K562 (cell line): ENCODE measurements at regions not wholly inside any gene's neighbourhood (a gene's known extent, or its start where the extent isn't known, plus 50 kb on each side); places are given as distances from the start of the nearest gene placed in this dataset.

Experiments used
- BRF1 ChIP-seq: IDR thresholded peaks from 3 replicates; pipeline ENCODE4 v1.6.1; 2011; ENCODE audit warnings: borderline replicate concordance, mild to moderate bottlenecking; ENCODE audit not compliant: insufficient read length; ENCODE audit errors: extremely low read depth
- CBX1 ChIP-seq: sonication (generic); IDR thresholded peaks from 2 replicates; pipeline ENCODE4 v1.6.1; 2016; ENCODE audit warnings: antibody characterized with exemption, low read depth, mild to moderate bottlenecking
- CC2D1A ChIP-seq: fragments of 450-650 bp; IDR thresholded peaks from 2 replicates; pipeline ENCODE4 v1.6.1; 2017; ENCODE audit warnings: mild to moderate bottlenecking
- FOXA1 ChIP-seq: fragments of 450-650 bp; IDR thresholded peaks from 2 replicates; pipeline ENCODE4 v1.6.1; 2016; ENCODE audit warnings: mild to moderate bottlenecking, borderline replicate concordance
- HDAC1 ChIP-seq, 2 experiments: fragments of 450-650 bp; IDR thresholded peaks; 2 replicates each; pipeline ENCODE4 v1.6.1; 2016 to 2017; ENCODE audit warnings: inconsistent platforms in 1 of 2, mild to moderate bottlenecking in 1 of 2, moderate library complexity in 1 of 2
- HDAC6 ChIP-seq: IDR thresholded peaks from 2 replicates; pipeline ENCODE4 v1.6.1; 2012; ENCODE audit warnings: low read depth, mild to moderate bottlenecking, control low read depth, inconsistent platforms, low read length, moderate library complexity
- ILF3 ChIP-seq: fragments of 450-650 bp; IDR thresholded peaks from 2 replicates; pipeline ENCODE4 v1.6.1; 2018; ENCODE audit warnings: antibody characterized with exemption, mild to moderate bottlenecking, moderate library complexity, borderline replicate concordance
- MXI1 ChIP-seq: IDR thresholded peaks from 2 replicates; pipeline ENCODE4 v1.6.1; 2011; ENCODE audit warnings: low read depth, mild to moderate bottlenecking, improper control_type of control experiment, low read length
- MYNN ChIP-seq, 2 experiments: sonication (generic); formaldehyde crosslinking in 1 of 2; IDR thresholded peaks; 2 replicates each; pipeline versions ENCODE4 v1.5.0 to v1.6.1; 2016 to 2020; ENCODE audit warnings: antibody characterized with exemption in 1 of 2, missing genetic modification reagents in 1 of 2
- NFATC3 ChIP-seq: fragments of 450-650 bp; IDR thresholded peaks from 2 replicates; pipeline ENCODE4 v1.6.1; 2017; ENCODE audit warnings: mild to moderate bottlenecking
- PCBP2 ChIP-seq: fragments of 200-400 bp; formaldehyde crosslinking; IDR thresholded peaks from 2 replicates; pipeline ENCODE4 v1.6.1; 2018; ENCODE audit warnings: low read length, low read depth, mild to moderate bottlenecking, moderate library complexity; ENCODE audit not compliant: poor library complexity, severe bottlenecking
- RFX5 ChIP-seq: IDR thresholded peaks from 2 replicates; pipeline ENCODE4 v1.6.1; 2011; ENCODE audit warnings: low read depth, mild to moderate bottlenecking, improper control_type of control experiment, low read length
- RNF2 ChIP-seq: sonication (generic); IDR thresholded peaks from 2 replicates; pipeline ENCODE4 v1.6.1; 2016
- SMARCE1 ChIP-seq: fragments of 450-650 bp; IDR thresholded peaks from 2 replicates; pipeline ENCODE4 v1.7.1; 2016; ENCODE audit warnings: mild to moderate bottlenecking
- SREBF1 ChIP-seq: fragments of 150-350 bp; IDR thresholded peaks from 2 replicates; pipeline ENCODE4 v1.6.1; 2014; ENCODE audit warnings: antibody characterized with exemption, low read depth, low read length, borderline replicate concordance
- SREBF2 ChIP-seq: sonication (generic); formaldehyde crosslinking; IDR thresholded peaks from 2 replicates; pipeline ENCODE4 v1.4.0; 2020; ENCODE audit warnings: mild to moderate bottlenecking, missing genetic modification reagents
- TARDBP ChIP-seq: fragments of 450-650 bp; IDR thresholded peaks from 2 replicates; pipeline ENCODE4 v1.6.1; 2016
- ZC3H11A ChIP-seq: IDR thresholded peaks from 2 replicates; pipeline ENCODE4 v1.6.1; 2012; ENCODE audit warnings: low read depth, low read length, improper control_type of control experiment
- ZKSCAN3 ChIP-seq: fragments of 250-450 bp; sonication (Bioruptor Pico); IDR thresholded peaks from 2 replicates; pipeline ENCODE4 v1.4.0; 2020
- ZNF133 ChIP-seq: fragments of 250-450 bp; sonication (Bioruptor Pico); IDR thresholded peaks from 2 replicates; pipeline ENCODE4 v1.4.0; 2020; ENCODE audit warnings: mild to moderate bottlenecking
- ZNF449 ChIP-seq: fragments of 250-450 bp; sonication (Bioruptor Pico); IDR thresholded peaks from 2 replicates; pipeline ENCODE4 v1.8.0; 2022; ENCODE audit warnings: moderate library complexity, mild to moderate bottlenecking, inconsistent platforms
- TF ChIP-seq, protein P1 (sequence below): sonication (generic); formaldehyde crosslinking; IDR thresholded peaks from 2 replicates; pipeline ENCODE4 v1.8.0; 2023; ENCODE audit warnings: mild to moderate bottlenecking, missing genetic modification reagents
- TF ChIP-seq, protein P2 (sequence below): sonication (generic); formaldehyde crosslinking; IDR thresholded peaks from 2 replicates; pipeline ENCODE4 v1.8.0; 2022; ENCODE audit warnings: mild to moderate bottlenecking, missing genetic modification reagents

- TF ChIP-seq ZNF133 (no peak), SREBF2 (CRISPR knock-in tag) (no peak), CC2D1A (no peak), HDAC1 (IDR thresholded peaks at IDR 0.05) (no peak), SREBF1 (no peak), ZKSCAN3 (CRISPR knock-in tag) (no peak), SMARCE1 (no peak), ILF3 (no peak), NFATC3 (no peak), FOXA1 (no peak), ZNF449 (CRISPR knock-in tag) (0 out of 2 replicates have a peak, but pooled peaks have one; percentile 9), MXI1 (no peak), TARDBP (no peak), ZC3H11A (no peak), CBX1 (no peak; the same call in 1 of the 2 replicates), BRF1 (no peak), RNF2 (no peak), RFX5 (no peak), HDAC6 (no peak), MYNN (IDR thresholded peaks at IDR 0.05) (no peak), MYNN (CRISPR knock-in tag; IDR thresholded peaks at IDR 0.05) (no peak), PCBP2 (no peak)
- TF ChIP-seq, protein P1, sequence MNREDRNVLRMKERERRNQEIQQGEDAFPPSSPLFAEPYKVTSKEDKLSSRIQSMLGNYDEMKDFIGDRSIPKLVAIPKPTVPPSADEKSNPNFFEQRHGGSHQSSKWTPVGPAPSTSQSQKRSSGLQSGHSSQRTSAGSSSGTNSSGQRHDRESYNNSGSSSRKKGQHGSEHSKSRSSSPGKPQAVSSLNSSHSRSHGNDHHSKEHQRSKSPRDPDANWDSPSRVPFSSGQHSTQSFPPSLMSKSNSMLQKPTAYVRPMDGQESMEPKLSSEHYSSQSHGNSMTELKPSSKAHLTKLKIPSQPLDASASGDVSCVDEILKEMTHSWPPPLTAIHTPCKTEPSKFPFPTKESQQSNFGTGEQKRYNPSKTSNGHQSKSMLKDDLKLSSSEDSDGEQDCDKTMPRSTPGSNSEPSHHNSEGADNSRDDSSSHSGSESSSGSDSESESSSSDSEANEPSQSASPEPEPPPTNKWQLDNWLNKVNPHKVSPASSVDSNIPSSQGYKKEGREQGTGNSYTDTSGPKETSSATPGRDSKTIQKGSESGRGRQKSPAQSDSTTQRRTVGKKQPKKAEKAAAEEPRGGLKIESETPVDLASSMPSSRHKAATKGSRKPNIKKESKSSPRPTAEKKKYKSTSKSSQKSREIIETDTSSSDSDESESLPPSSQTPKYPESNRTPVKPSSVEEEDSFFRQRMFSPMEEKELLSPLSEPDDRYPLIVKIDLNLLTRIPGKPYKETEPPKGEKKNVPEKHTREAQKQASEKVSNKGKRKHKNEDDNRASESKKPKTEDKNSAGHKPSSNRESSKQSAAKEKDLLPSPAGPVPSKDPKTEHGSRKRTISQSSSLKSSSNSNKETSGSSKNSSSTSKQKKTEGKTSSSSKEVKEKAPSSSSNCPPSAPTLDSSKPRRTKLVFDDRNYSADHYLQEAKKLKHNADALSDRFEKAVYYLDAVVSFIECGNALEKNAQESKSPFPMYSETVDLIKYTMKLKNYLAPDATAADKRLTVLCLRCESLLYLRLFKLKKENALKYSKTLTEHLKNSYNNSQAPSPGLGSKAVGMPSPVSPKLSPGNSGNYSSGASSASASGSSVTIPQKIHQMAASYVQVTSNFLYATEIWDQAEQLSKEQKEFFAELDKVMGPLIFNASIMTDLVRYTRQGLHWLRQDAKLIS (CRISPR knock-in tag) = no peak
- TF ChIP-seq, protein P2, sequence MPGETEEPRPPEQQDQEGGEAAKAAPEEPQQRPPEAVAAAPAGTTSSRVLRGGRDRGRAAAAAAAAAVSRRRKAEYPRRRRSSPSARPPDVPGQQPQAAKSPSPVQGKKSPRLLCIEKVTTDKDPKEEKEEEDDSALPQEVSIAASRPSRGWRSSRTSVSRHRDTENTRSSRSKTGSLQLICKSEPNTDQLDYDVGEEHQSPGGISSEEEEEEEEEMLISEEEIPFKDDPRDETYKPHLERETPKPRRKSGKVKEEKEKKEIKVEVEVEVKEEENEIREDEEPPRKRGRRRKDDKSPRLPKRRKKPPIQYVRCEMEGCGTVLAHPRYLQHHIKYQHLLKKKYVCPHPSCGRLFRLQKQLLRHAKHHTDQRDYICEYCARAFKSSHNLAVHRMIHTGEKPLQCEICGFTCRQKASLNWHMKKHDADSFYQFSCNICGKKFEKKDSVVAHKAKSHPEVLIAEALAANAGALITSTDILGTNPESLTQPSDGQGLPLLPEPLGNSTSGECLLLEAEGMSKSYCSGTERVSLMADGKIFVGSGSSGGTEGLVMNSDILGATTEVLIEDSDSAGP (CRISPR knock-in tag) = no peak
Measured at GRCh38 chr9:129482521-129483414, 138.1 kb downstream of the C9orf50 start (continued).
